ENCODE measurements at regions not wholly inside any gene's neighbourhood (a gene's known extent, or its start where the extent isn't known, plus 50 kb on each side); places are given as distances from the start of the nearest gene placed in this dataset.

- TF ChIP-seq CTCF (IDR thresholded peaks at IDR 0.05), result no peak
- no peak for TF ChIP-seq RFX5 (IDR thresholded peaks at IDR 0.05; ENCODE audit: low read length)
- TF ChIP-seq GABPA (IDR thresholded peaks at IDR 0.05; ENCODE audit: low read depth), result no peak
- TF ChIP-seq SMC3 (IDR thresholded peaks at IDR 0.05; ENCODE audit: low read depth, low read length), result no peak
- no peak for TF ChIP-seq CHD2 (IDR thresholded peaks at IDR 0.05; ENCODE audit: low read length, partially characterized antibody)
- TF ChIP-seq RXRA (IDR thresholded peaks at IDR 0.05; ENCODE audit: borderline replicate concordance, low read depth), result no peak
- TF ChIP-seq FOXM1 (IDR thresholded peaks at IDR 0.05; ENCODE audit: low read depth), result no peak
Observed at GRCh38 chr12:75764091-75764841, 252.9 kb upstream of the KRR1 start.
